Ectodermal cell (in vitro differentiated cells): ENCODE measurements at regions not wholly inside any gene's neighbourhood (a gene's known extent, or its start where the extent isn't known, plus 50 kb on each side); places are given as distances from the start of the nearest gene placed in this dataset.

Source experiments
- H3K27ac ChIP-seq: 2 replicates; pipeline ENCODE4 v1.7.0; 2013; ENCODE audit warnings: mild to moderate bottlenecking, low read depth, low read length; ENCODE audit not compliant: insufficient read depth, poor library complexity, severe bottlenecking
- H3K27me3 ChIP-seq: 2 replicates; pipeline ENCODE4 v1.7.0; 2013; ENCODE audit warnings: mild to moderate bottlenecking, low read length; ENCODE audit not compliant: insufficient read depth, control insufficient read depth, poor library complexity, severe bottlenecking
- H3K36me3 ChIP-seq: one replicate; pipeline ENCODE4 v1.7.0; 2013; ENCODE audit warnings: low read length; ENCODE audit not compliant: control insufficient read depth, insufficient read depth
- H3K4me1 ChIP-seq: one replicate; pipeline ENCODE4 v1.7.0; 2013; ENCODE audit warnings: low read length; ENCODE audit not compliant: control insufficient read depth, insufficient read depth
- H3K4me3 ChIP-seq: 2 replicates; pipeline ENCODE4 v1.7.0; 2013; ENCODE audit warnings: low read depth, low read length, control low read depth; ENCODE audit not compliant: insufficient read depth
- H3K9me3 ChIP-seq: 2 replicates; pipeline ENCODE4 v1.7.0; 2013; ENCODE audit warnings: mild to moderate bottlenecking, low read length, moderate library complexity; ENCODE audit not compliant: control insufficient read depth
- WGBS, 2 experiments: methylation state at CpG; one replicate each; pipeline ENCODE4 v1.1.7; 2013; ENCODE audit warnings: missing lambda C conversion rate in 2 of 2; 5-methylcytosine and 5-hydroxymethylcytosine counted together

DNA sequence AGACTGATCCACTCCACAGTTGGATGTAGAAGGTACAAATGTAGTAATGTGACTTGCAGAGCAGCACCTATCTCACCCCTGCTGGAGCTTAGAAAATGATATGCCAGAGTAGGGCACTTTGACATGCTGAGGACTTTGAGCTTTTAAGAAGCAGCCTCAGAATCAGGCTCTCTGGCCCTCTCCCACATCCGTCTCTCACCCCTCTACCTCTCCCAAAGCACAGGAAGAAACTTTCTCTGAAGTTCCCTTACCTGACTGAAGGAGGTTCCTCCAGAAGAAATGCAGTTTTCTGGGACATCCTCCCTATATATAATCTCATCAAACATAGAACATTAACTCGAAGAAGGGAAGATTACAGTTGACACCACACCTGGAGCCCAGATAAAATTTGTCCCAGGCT lies 98.4 kb upstream of the PEX5L start:
- Histone ChIP-seq H3K27me3 (no peaks in the 10 kb centered on the region), H3K9me3 (no peaks in the 10 kb centered on the region), H3K27ac (no peak overlapping the region), H3K36me3 (no peaks in the 10 kb centered on the region), H3K4me1 (no peaks in the 10 kb centered on the region), H3K4me3 (no peak overlapping the region)
- 92 to 94% methylated on average over 2 of the region's 2 CpGs for WGBS, 2 experiments

DNA sequence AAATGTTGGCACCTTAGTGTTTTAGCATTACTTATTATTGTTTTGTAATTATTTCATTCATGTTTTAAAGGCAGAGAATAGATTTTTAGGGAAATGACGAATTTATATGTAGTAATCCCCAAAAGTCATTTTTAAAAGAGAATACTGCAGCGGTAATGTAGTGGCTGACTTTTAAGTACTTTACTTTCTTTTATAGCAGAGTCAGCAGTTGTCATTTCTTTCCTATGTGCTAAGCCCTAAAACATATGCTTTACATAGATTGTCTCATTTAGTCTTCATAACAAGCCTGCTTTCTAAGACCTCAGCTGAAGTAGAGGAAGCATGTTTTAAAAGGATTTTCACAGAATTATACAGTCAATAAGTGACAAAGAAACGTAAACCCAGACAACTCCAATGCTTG lies 102.1 kb upstream of the PEX5L start:
- no peaks in the 10 kb centered on the region for H3K36me3 ChIP-seq
- WGBS, 2 experiments = 100% methylated on average over 2 of the region's 3 CpGs
- H3K27ac ChIP-seq = no peak overlapping the region

DNA sequence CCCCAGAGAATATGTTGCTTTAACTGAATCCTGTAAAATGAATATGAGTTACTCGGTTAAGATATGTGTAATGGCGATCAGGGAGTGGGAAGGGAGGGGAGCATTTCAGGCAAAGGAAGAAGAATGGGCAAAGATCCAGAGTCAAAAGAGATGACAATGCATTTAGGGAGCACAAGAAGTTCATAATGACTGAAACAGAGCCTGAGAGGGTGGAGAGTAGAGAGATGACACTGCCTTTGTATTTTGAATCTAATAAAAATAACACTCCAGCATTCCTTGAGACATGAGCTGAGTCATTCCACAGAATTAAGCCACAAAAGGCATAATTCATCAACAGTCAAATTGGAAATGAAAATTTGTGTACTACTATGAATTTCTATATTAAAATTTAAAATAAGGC lies 105.3 kb upstream of the PEX5L start:
- no peaks in the 10 kb centered on the region for H3K4me1 ChIP-seq
- H3K36me3 ChIP-seq = no peaks in the 10 kb centered on the region
- H3K4me3 ChIP-seq = no peak overlapping the region
- H3K27me3 ChIP-seq = no peaks in the 10 kb centered on the region
- 94 to 95% methylated on average over 2 of the region's 2 CpGs for WGBS, 2 experiments
- H3K9me3 ChIP-seq = no peaks in the 10 kb centered on the region
- no peak overlapping the region for H3K27ac ChIP-seq

More for the DNA sequence above, 102.1 kb upstream of the PEX5L start:
- H3K9me3 ChIP-seq = no peaks in the 10 kb centered on the region
- H3K4me1 ChIP-seq = no peaks in the 10 kb centered on the region
- no peaks in the 10 kb centered on the region for H3K27me3 ChIP-seq
- H3K4me3 ChIP-seq = no peak overlapping the region

DNA sequence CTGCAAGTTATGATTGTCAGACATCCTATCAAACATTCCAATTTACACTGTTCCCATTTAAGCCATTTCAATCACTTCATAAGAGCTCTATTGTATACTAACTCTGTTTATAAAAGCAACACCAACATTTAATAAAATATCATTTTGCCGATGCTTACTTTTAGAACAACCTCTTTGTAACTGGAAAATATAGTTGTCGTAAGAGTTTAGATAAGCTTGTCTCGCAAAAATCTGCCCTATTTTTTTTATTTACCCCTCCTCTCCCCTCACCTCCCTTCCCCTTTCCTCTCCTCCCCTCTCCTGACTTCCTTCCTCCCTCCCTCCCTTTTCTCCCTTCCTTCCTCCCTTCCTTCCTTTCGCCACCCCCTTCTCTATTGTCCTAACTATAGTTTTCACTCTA lies 105.7 kb upstream of the PEX5L start:
- no peaks in the 10 kb centered on the region for H3K36me3 ChIP-seq
- H3K4me1 ChIP-seq = no peaks in the 10 kb centered on the region
- no peaks in the 10 kb centered on the region for H3K9me3 ChIP-seq
- H3K27ac ChIP-seq = no peak overlapping the region
- no peaks in the 10 kb centered on the region for H3K27me3 ChIP-seq
- WGBS, 2 experiments = 88 to 91% methylated on average over 4 of the region's 4 CpGs
- no peak overlapping the region for H3K4me3 ChIP-seq

DNA sequence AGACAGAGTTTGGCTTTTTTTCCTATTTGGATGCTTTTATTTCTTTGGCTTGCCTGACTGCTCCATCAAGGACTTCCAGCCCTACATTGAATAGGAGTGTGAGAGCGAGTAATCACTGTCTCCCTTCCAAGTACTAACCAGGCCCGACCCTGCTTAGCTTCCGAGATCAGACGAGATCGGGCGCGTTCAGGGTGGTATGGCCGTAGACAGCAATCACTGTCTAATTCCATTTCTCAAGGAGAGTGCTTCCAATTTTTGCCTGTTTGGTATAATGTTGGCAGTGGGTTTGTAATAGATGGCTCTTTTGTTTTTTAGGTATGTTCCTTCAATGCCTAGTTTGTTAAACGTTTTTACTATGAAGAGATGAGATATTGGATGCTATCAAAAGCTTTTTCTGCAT lies 125.0 kb upstream of the PEX5L start:
- Histone ChIP-seq H3K27ac (no peak overlapping the region), H3K4me3 (no peak overlapping the region), H3K9me3 (no peaks in the 10 kb centered on the region), H3K36me3 (no peaks in the 10 kb centered on the region), H3K4me1 (no peaks in the 10 kb centered on the region), H3K27me3 (no peaks in the 10 kb centered on the region)
- WGBS, 2 experiments = 92 to 94% methylated on average over 9 of the region's 9 CpGs

DNA sequence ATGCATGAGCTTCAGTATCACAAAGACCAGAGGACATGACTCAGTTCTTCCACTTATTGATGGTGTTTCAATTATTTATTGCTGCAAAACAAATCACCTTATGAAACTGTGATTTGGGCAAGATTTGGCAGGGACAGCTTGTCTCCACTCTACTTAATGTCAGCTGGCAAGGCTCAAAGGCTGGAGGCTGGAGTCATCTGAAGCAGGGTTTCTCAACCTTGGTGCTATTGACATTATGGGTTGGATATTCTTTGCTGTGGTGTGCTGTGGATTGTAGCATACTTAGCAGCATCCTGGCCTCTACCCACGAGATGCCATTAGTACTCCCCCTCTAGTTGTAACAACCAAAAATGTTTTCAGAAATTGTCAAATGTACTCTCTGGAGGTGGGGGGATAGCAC lies 138.8 kb upstream of the PEX5L start:
- Histone ChIP-seq H3K27me3 (no peaks in the 10 kb centered on the region), H3K4me1 (no peaks in the 10 kb centered on the region), H3K9me3 (no peaks in the 10 kb centered on the region), H3K27ac (no peak overlapping the region), H3K36me3 (no peaks in the 10 kb centered on the region), H3K4me3 (no peak overlapping the region)
- WGBS, 2 experiments = 90% methylated on average over 1 of the region's 1 CpG; no CpG with 5 or more reads in 1 of the 2 experiments

DNA sequence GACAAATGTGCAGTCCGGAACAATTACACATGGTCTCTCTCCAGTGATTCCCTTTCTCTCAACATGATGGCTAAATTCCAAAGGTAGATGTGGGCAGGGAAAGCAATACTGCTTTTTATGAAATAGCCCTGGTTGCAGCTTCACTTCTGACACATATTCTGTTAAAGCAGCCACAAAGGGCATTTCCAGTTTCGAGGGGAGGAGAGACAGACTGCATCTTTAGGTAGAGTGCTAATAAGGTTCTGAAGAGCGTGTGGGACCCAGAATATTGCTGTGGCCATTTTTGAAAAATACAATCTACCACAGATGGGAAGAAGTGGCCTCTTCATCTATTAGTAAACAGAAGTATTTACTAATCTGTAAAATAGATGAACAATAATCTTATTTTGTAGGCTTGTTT lies 139.3 kb upstream of the PEX5L start:
- Histone ChIP-seq H3K9me3 (no peaks in the 10 kb centered on the region), H3K27me3 (no peaks in the 10 kb centered on the region), H3K4me3 (no peak overlapping the region), H3K4me1 (no peaks in the 10 kb centered on the region), H3K36me3 (no peaks in the 10 kb centered on the region), H3K27ac (no peak overlapping the region)
- 96 to 100% methylated on average over 2 to 3 of the region's 3 CpGs for WGBS, 2 experiments

DNA sequence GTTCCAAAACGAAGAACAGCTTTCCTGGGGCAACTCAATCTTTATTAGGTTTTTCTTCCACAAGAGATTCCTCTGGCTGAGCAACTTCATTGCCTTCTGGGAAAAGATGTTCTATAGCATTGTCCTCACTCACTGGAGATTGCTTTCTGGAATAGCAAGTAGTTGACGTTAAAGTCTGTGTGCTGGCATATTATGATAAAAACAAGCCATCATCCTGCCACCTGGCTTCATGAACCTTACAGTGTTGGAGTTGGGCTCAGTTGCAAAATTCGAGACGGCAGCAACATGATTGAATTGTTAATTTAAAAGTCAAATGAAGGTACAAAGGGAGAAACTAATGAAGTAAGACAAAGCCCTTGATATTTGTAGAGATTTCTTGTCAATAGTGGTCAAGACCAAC lies 140.5 kb upstream of the PEX5L start:
- H3K27ac ChIP-seq = no peak overlapping the region
- H3K4me1 ChIP-seq = no peaks in the 10 kb centered on the region
- 82 to 90% methylated on average over 3 to 4 of the region's 4 CpGs for WGBS, 2 experiments
- H3K9me3 ChIP-seq = no peaks in the 10 kb centered on the region
- H3K27me3 ChIP-seq = no peaks in the 10 kb centered on the region
- H3K36me3 ChIP-seq = no peaks in the 10 kb centered on the region
- H3K4me3 ChIP-seq = no peak overlapping the region

DNA sequence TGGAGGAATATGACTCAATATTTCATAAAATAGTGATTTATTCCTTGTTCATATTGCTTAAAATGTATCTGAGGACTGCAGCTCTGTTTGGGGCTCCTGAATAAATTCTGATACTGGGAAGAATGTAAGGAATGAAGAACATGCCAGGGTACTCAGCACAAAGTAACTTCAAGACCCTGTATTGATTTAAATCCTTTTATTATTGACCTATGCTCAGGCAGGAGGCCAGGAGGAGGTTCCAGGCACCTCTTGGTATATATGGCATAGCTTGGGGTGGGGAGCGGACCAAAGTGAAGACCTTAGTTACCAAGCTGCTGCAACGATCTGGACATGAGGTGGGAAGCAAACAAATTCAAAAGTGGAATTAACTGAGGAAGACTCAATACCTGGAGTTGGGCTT lies 142.8 kb upstream of the PEX5L start:
- WGBS, 2 experiments = 84 to 88% methylated on average over 2 of the region's 2 CpGs
- H3K27ac ChIP-seq = peak overlapping the region; percentile 36
- H3K36me3 ChIP-seq = no peaks in the 10 kb centered on the region
- H3K4me1 ChIP-seq = no peaks in the 10 kb centered on the region
- no peak overlapping the region for H3K4me3 ChIP-seq
- no peaks in the 10 kb centered on the region for H3K27me3 ChIP-seq
- H3K9me3 ChIP-seq = no peaks in the 10 kb centered on the region

DNA sequence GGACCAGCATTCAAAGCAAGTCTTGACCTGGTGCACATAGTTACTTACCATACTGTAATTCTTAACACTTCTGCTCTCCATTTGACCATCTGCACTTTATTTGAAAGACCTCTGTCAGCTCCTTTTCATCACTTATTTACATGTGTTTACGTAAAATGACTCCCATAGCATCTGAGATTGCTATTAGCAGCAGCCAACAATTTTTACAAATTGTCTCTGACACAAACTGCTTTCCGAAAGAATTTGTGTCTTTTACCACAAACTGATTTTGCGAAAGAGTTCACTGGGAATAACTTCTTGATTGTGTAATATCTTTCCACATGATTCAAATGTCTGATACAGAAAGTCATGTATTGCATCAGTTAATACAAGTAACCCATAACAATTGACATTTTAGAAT lies 144.1 kb upstream of the PEX5L start:
- Histone ChIP-seq H3K27ac (no peak overlapping the region), H3K27me3 (no peaks in the 10 kb centered on the region), H3K4me3 (no peak overlapping the region), H3K9me3 (no peaks in the 10 kb centered on the region), H3K4me1 (no peaks in the 10 kb centered on the region), H3K36me3 (no peaks in the 10 kb centered on the region)
- 90 to 95% methylated on average over 3 of the region's 3 CpGs for WGBS, 2 experiments

DNA sequence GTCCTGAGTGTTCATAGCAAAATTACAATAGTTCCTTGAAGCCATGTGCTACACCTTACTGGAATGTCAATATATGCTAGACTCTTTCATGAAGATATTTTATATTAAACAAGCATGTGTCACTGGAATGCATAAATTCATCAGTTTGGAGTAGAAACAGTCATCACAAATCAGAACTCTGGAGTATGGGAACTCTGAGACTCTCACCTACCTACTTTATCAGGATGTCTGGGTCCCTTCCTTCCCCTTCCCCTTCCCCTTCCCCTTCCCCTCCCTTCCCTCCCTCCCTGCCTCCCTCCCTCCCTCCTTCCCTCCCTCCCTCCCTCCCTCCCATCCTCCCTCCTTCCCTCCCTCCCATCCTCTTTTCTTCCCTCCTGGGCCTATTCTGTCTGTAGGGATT lies 144.7 kb upstream of the PEX5L start:
- Histone ChIP-seq H3K27ac (no peak overlapping the region), H3K4me3 (no peak overlapping the region), H3K4me1 (no peaks in the 10 kb centered on the region), H3K9me3 (no peaks in the 10 kb centered on the region), H3K27me3 (no peaks in the 10 kb centered on the region), H3K36me3 (no peaks in the 10 kb centered on the region)
